ENCODE measurements at regions not wholly inside any gene's neighbourhood (a gene's known extent, or its start where the extent isn't known, plus 50 kb on each side); places are given as distances from the start of the nearest gene placed in this dataset.
"Not testable (repeated sequence)": the region's sequence is repeated elsewhere in the genome, so short reads cannot be mapped to it uniquely, and the experiment has no call there.

DNA sequence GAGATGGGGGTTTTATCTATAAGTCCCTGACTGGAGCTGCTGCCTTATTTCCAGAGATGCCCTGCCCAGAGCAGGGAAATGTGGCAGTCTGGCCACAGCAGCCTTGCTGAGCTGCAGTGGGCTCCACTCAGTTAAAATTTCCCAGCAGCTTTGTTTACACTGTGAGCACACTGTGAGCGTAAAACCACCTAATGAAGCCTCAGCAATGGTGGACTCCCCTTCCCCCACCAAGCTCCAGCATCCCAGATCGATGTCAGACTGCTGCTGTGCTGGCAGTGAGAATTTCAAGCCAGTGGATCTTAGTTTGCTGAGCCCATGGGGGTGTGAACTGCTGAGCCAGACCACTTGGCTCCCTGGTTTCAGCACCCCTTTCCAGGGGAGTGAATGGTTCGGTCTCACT is 208.7 kb upstream of the RAI14 start:
- no peak for DNase-seq (ENCODE audit: low spot score)

DNA sequence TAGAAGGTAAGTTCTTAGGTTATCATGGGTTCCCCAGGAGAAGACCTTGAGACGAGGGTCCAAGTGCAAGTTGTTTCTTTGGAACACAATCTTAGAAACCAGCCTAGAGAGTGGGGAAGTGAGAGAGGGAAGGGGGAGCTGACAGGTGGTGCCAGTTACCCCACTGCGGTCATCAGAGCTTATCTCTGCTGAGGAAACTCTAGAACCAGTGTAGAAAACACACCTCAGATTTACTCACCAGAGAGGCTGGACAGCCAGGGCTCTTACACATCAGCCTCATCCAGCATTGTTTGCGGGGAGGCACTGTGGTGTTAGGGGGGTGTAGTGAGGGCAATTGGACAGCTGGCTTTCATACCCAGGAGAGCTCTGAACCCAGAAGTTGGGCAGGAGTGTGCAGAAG is 206.5 kb upstream of the RAI14 start:
- DNase-seq (ENCODE audit: low spot score) = no peak

- DNase-seq (ENCODE audit: low spot score) = no peak
Observed at GRCh38 chr5:34450338-34450737, 205.8 kb upstream of the RAI14 start.

GRCh38 chr5:34452170-34452828 is 203.8 kb upstream of the RAI14 start:
- DNase-seq (ENCODE audit: low spot score) = no peak

DNA sequence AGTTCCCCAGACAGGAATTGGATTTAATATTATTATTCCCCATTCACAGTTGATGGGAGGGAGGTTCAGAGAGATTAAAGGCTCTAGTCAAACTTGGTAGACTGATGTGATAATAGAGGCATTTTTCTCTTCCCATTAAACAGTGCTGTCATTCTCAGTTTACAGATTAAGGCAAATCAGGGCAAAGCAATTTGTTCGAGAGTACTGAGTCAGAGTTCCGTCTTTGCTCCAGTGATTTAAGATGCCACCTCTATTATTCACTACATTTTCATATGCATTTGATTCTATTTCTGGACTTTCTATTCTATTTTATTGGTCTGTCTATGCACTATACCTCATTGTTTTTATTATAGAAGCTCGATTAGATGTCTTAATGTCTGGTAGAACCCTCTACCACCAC is 201.0 kb upstream of the RAI14 start:
- peak; percentile 13 for DNase-seq (ENCODE audit: low spot score)

DNA sequence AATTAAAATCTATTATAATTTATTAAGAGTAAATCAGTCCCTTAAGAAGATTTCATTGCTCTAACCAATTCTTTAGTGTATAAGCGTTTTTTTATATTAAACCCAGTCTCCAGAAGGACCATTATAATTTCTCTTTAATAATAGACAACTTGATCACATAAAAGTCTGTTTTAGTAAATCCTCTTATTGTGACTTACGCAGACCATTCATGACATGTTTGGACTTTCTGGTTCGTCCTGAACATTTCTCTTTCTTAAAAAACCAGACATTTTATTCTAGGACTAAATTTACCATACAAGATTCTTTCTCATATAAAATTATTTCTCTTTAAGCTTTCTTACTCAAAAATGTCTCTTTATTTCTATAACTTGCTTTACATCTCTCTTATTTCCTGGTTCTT is 196.2 kb upstream of the RAI14 start:
- no peak for DNase-seq (ENCODE audit: low spot score)

- DNase-seq (ENCODE audit: low spot score) = no peak
Observed at GRCh38 chr5:34460496-34460895, 195.6 kb upstream of the RAI14 start.

DNA sequence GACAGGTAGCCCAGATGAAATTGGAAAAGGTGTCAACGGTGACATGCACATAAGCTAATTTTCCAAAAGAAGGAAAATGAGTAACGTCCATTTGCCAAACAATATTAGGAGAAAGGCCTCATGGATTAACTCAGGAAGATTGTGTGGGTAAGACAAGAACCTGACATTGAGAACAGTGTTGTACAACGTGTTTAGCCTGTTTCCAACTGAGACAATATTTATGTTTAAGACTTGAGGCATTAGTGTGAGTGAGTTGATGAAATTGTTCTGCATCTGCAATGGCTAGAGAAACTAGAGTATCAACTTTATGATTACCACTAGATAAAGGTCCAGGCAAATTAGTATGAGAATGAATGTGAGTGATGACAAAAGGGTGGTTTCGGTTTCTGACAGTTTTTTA is 191.3 kb upstream of the RAI14 start:
- no peak for DNase-seq (ENCODE audit: low spot score)

GRCh38 chr5:34465301-34465700 is 190.8 kb upstream of the RAI14 start:
- not testable (repeated sequence) for DNase-seq (ENCODE audit: low spot score)

DNA sequence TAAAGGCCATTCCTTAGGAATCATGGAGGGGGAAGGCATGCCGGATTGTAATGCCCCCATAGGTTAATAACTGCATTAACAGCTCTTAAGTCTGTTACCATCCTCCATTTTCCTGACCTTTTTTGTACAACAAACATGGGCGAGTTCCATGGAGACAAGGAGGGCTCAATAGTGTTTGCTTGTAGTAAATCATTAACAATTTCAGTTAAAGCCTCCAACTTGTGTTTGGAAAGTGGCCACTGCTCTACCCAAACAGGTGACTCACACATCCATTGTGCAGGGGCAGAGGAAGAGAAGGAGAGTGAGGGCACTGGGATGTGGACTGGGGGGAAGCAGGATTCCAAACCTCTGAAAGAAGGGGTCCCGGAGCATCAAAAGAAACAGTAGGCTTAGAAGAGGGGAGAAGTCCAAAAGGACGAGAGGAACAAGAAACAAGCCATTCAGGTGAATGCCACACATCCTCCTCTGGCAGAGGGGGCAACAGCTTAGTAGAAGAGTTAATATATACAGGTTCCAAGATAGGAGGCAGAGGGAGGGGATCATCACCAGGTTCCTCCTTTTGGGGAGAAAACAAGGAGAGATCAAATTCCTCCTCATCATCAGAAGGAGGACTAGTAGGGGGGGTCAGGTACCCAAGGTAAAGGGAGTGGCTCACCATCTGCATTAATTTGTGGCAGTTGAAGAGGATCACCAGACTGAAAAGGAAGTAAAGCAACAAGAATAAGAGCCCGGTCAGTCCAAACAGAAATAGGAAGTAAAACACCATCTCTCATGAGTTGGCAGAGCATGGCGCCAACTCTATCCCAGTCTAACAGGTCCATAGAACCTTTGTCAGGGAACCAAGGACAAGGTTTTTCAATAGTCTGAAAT is 189.4 kb upstream of the RAI14 start:
- not testable (repeated sequence) for DNase-seq (ENCODE audit: low spot score)

- DNase-seq (ENCODE audit: low spot score) = no peak
Observed at GRCh38 chr5:34467436-34467835, 188.7 kb upstream of the RAI14 start.

DNA sequence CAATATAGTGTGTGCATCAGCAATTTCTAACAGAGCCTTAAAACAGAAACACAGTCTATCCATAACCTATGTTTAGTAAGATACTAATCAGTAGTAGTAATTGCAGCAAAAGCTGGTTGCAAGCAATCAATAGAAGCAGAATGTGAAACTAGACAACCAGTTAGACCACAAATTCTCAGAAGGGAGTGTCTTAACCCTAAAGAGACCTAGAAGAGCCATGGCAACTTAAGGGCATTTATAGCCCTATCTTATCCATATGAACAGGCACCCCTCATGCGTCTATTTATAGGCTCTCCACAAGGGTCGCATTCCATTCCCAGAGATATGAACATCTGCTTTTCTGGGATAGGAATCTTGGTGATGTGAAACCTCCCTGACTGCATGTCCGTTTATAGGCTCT is 188.1 kb upstream of the RAI14 start:
- not testable (repeated sequence) for DNase-seq (ENCODE audit: low spot score)

GRCh38 chr5:34469971-34470370 is 186.2 kb upstream of the RAI14 start:
- DNase-seq (ENCODE audit: low spot score) = no peak

DNA sequence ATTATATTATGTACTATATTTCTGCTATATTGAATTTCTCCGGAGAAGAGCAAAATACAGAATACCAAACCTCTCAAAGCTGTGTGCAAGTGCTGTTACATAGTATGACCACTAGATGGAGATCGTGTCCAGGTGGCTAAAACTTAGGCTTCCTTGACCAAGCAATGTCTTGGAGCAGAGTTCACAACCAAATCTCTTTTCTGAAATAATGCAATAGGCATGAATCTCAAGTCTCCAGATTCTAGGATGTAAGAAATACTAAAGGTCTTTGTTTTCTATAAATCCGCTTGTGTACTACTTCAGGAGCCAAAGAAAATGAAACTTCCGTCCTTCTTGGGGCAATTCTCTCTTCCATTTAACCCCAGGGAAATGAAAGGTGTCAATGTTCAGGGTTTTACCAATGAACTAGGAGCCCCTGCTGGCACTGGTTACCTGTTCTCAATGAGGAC is 181.5 kb upstream of the RAI14 start:
- DNase-seq (ENCODE audit: low spot score) = peak; percentile 63

- DNase-seq (ENCODE audit: low spot score) = no peak
Observed at GRCh38 chr5:34475249-34475966, 180.7 kb upstream of the RAI14 start.

- no peak for DNase-seq (ENCODE audit: low spot score)
Observed at GRCh38 chr5:34476941-34477565, 179.1 kb upstream of the RAI14 start.

DNA sequence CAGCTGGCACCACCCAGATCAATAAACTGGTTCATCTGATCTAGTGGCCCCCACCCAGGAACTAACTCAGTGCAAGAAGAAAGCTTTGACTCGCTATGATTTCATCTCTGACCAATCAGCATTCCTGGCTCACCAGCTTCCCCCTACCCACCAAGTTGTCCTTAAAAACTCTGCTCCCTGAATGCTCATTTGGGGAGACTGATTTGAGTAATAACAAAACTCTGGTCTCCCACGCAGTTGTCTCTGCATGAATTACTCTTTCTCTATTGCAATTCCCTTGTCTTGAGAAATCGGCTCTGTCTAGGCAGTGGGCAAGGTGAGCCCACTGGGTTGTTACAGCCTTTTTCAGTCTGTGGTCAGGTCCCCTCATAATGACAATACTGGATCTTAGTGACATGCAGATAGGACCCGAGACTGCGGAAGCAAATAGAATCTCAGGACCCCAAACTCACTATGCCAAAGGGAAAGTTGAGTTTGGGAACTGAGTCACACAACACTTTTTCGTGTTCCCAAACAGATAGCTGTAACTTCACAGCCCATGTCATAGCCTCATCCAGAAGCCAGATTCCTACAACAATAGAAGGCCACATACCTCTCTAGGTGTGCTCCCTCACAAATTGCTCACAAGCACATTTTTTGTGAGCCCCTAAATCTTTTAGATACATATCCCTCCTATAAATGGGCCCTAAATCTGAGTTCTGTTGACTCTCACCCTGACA is 175.2 kb upstream of the RAI14 start:
- DNase-seq (ENCODE audit: low spot score) = no peak

DNA sequence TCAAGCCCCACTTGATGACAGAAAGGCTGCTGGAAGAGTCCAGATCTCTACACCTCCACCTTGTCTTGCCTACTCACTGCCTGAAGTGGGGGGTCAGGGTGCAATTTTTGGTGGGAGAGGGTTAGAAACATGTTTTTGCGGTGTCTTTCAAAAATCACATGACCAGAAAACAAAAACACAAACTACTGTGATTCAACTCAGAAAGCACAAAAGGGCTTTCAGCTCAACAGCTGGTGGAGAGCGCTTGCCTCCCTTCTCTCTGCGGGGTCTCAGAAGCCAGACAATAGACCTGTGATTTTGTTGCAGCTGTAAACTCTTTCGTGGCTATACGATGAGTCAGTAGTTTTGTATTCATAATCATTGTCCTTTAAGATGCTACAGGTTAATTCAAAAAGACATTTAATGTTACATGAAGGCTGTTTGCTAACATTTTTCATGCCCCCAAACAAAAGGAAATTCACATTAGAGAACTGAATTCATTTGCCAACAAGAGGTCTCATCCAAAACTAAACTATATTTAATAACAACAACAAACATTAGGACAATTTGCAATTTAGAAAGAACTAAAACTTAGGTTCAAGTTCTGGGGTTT is 172.6 kb upstream of the RAI14 start:
- peak; percentile 76 for DNase-seq (ENCODE audit: low spot score)

DNA sequence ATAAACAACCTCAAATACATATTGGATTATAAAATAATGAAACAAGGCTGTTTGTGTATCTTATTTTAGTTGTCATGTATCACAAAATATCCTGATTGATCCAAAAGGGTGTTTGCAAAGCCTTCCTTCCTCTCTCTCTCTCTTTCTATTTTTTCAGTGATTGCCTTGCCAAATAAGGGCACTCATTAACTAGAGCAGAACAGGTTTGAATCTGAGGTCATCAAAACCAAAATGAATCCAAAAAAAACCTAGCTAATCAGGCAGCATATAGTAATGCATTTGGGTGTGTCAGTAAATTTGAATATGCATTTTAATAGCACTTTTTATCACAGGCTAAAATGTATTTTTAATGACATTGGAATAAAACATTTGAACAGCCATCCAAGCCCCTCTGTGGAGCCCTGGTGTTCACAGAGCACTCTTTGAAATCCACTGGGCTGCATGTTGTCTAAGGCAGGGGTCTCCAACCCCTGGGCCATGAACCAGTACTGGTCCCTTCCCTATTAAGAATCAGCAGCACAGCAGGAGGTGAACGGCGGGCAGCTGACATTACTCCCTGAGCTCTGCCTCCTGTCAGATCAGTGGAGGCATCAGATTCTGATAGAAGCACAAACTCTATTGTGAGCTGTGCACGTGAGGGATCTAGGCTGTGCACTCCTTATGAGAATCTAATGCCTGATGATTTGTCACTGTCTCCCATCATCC is 171.8 kb upstream of the RAI14 start:
- DNase-seq (ENCODE audit: low spot score) = no peak

DNA sequence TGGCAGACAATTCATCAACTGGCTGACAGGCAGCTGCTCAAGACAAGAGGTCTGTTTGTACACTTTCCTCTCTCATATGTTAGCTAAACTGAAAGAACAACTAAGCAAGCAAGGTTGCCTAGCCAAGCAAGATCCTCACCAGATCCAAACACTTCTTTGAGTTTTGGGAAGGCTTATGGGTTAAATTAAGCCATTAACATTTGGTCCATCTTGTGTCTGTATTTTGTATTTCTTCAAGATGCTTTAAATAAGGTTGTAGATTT is 170.4 kb upstream of the RAI14 start:
- no peak for DNase-seq (ENCODE audit: low spot score)
